ENCODE measurements at regions not wholly inside any gene's neighbourhood (a gene's known extent, or its start where the extent isn't known, plus 50 kb on each side); places are given as distances from the start of the nearest gene placed in this dataset.
"Not testable (repeated sequence)": the region's sequence is repeated elsewhere in the genome, so short reads cannot be mapped to it uniquely, and the experiment has no call there.

- CTCF ChIA-PET = no interaction called here
- DNase-seq (ENCODE audit: extremely low spot score) = no peak
- POLR2A ChIA-PET = no interaction called here
- TF ChIP-seq CTCF (IDR thresholded peaks at IDR 0.05; ENCODE audit: control extremely low read depth, extremely low read depth, low read depth, missing control alignments) = no peak
Observed at GRCh38 chr5:162683284-162683683, 615.7 kb downstream of the GABRG2 start.

- no peak for DNase-seq (ENCODE audit: extremely low spot score)
- ChIA-PET POLR2A (no interaction called here), CTCF (no interaction called here)
- no peak for TF ChIP-seq CTCF (IDR thresholded peaks at IDR 0.05; ENCODE audit: control extremely low read depth, extremely low read depth, low read depth, missing control alignments)
Observed at GRCh38 chr5:162684145-162684544, 616.6 kb downstream of the GABRG2 start.

- ChIA-PET POLR2A (no interaction called here), CTCF (interaction anchor here (0.9 to 1.6 kb wide), 2 partner anchors 10 to 64 kb away, joined by 3 to 4 read pairs; no protein-coding TSS in a partner anchor)
- no peak for TF ChIP-seq CTCF (IDR thresholded peaks at IDR 0.05; ENCODE audit: control extremely low read depth, extremely low read depth, low read depth, missing control alignments)
- no peak for DNase-seq (ENCODE audit: extremely low spot score)
Observed at GRCh38 chr5:162685302-162685701, 617.7 kb downstream of the GABRG2 start.

- CTCF ChIA-PET; DNase-seq (ENCODE audit: extremely low spot score); POLR2A ChIA-PET: not testable (repeated sequence)
Observed at GRCh38 chr5:162696272-162696671, 628.7 kb downstream of the GABRG2 start.

GRCh38 chr5:162699361-162699760 lies 631.8 kb downstream of the GABRG2 start:
- ChIA-PET POLR2A (no interaction called here), CTCF (interaction anchor here (1.8 kb wide), 1 partner anchor 8 kb away, joined by 4 read pairs; no protein-coding TSS in a partner anchor)
- no peak for DNase-seq (ENCODE audit: extremely low spot score)
- no peak for TF ChIP-seq CTCF (IDR thresholded peaks at IDR 0.05; ENCODE audit: control extremely low read depth, extremely low read depth, low read depth, missing control alignments)

GRCh38 chr5:162703914-162704313 lies 636.3 kb downstream of the GABRG2 start:
- TF ChIP-seq CTCF (IDR thresholded peaks at IDR 0.05; ENCODE audit: control extremely low read depth, extremely low read depth, low read depth, missing control alignments) = no peak
- ChIA-PET CTCF (no interaction called here), POLR2A (no interaction called here)
- no peak for DNase-seq (ENCODE audit: extremely low spot score)

GRCh38 chr5:162711244-162711643 lies 643.7 kb downstream of the GABRG2 start:
- CTCF ChIA-PET = no interaction called here
- POLR2A ChIA-PET = no interaction called here
- no peak for DNase-seq (ENCODE audit: extremely low spot score)
- TF ChIP-seq CTCF (IDR thresholded peaks at IDR 0.05; ENCODE audit: control extremely low read depth, extremely low read depth, low read depth, missing control alignments) = no peak
